NOMO-1 treated with DMSO at 0.1 percent for 48 hours (cell line): ENCODE measurements at regions not wholly inside any gene's neighbourhood (a gene's known extent, or its start where the extent isn't known, plus 50 kb on each side); places are given as distances from the start of the nearest gene placed in this dataset.
"Not testable (repeated sequence)": the region's sequence is repeated elsewhere in the genome, so short reads cannot be mapped to it uniquely, and the experiment has no call there.

Experiments used
- DNase-seq: peaks from one replicate; lab custom pipeline; 2025; ENCODE audit not compliant: unreplicated experiment; lab: John Stamatoyannopoulos, UW

DNA sequence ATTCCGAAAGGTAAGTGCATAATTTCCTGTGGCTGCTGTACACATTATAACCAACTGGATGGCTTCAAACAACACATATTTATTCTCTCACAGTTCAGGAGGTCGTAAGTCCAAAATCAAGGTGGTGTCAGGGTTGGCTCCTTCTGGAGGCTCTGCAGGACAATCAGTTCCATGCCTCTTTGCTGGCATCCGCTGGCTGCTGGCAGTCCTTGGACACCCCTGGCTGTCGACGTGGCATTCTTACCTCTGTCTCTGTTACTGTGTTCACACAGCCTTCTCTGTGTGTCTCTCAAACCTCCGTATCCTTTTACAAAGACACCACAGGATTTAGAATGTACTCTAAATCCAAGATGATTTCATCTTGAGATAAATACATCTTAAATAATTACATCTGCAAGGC, 398.8 kb upstream of the ATP10A start:
- no peak for DNase-seq

DNA sequence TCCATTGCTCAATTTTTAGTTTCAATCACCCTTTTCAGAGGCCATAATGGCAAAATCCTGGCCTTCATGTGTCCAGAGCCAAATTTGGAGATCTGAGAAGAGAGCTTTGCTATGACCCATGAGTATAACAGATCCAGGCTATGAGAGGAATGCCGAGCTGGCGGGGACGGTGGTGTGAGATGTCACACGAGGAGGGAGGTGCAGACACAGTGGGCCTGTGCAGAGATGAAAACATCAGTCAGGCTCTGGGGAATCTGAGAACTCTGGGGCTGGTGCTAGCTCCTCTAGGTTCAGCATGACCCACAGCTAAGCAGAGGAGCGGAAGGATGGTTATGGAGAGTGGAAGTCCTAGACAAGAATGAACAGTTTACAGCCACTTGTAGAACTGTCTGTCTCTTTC, 398.3 kb upstream of the ATP10A start:
- DNase-seq: no peak

GRCh38 chr15:26260517-26261133, 397.5 kb upstream of the ATP10A start:
- no peak for DNase-seq

DNA sequence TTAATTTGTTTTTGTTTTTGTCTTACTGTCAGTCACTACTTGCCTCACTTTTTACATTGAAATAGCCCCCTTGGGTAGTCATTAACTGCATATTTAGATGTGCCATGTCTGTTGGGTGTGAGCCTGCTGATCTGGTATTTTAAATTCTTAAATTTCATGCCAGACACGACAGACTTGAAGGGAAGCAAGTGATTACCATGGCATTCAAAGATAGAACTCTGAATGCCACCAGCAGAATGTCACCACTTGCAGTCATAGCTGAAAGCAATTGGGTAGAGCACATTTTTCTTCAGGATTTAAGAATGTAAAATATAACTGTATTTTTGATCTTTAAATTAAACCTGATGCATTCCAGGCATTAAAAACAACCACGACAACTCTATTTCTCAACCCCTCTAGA, 396.5 kb upstream of the ATP10A start:
- DNase-seq: no peak

DNA sequence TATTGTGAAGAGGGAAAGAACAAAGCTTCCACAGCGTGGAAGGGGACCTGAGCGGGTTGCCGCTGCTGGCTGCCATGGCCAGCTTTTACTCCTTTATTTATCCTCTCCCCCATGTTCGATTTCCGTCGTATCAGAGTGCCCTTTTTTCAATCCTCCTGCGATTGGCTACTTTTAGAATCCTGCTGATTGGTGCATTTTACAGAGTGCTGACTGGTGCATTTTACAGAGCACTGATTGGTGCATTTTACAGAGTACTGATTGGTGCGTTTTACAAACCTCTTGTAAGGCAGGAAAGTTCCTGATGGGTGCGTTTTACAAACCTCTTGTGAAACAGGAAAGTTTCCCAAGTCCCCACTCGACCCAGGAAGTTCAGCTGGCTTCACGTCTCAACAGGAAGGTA, 381.7 kb upstream of the ATP10A start:
- not testable (repeated sequence) for DNase-seq

- no peak for DNase-seq
Observed at GRCh38 chr15:26243382-26243781, 380.3 kb upstream of the ATP10A start.

DNA sequence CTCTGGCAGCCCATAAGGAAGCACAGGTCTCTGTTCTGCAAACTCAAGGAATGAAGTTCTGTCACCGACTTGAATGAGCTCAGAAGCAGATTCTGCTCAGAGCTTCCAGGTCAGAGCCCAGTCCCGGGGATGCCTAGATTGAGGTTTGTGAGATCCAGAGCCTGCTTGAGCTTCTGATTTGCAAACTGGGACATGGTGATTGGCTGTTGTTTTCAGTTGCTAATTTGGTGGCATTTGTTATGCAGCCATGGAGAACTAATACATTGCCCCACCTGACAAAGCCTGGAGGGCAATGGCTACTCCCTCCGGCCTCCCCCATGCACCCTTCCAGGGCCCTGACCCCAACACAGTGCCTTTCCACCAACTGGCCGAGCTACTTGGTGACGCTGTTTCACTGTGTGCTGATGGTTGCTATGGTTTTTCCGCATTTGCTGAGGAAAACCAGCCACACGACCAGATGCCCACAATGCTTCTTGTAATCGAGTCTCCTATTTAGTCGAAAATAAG, 379.5 kb upstream of the ATP10A start:
- no peak for DNase-seq

GRCh38 chr15:26235864-26236263, 372.7 kb upstream of the ATP10A start:
- DNase-seq: no peak

DNA sequence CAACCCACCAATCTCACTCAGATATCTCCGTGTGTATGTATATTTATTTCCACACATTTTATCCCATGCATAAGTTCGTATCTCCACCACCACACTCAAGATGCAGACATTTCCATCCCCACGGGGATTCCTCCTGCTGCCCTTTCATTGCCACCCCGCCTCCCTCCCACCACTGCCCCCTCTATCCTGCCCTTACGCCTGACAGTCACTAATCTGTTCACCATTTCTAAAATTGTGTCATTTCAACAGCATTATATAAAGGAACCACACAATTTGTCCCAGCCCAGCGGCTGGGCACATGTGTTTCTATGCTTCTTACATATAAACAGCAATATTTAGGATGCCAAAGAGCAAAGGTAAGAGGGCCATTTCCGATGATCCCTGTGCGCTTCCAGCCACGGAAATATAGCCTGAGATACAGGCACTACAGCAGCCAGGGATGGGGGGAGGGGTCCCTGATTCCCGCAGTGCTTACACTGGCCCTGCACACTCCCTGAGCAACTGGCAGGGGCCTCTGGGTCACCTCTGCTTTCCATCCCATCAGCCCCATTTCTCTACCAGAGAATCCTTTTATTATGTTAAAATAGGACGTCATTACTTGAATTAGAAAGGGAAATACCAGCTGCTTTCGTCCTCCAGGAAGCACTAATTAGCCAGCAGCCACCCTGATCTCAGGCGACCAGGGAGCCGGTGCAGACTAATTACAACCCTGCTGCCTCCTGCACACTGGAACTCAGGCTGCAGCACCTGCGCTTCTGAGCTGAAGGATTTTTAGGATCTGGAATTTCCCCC, 372.0 kb upstream of the ATP10A start:
- DNase-seq: no peak

GRCh38 chr15:26232691-26233090, 369.6 kb upstream of the ATP10A start:
- DNase-seq: no peak

DNA sequence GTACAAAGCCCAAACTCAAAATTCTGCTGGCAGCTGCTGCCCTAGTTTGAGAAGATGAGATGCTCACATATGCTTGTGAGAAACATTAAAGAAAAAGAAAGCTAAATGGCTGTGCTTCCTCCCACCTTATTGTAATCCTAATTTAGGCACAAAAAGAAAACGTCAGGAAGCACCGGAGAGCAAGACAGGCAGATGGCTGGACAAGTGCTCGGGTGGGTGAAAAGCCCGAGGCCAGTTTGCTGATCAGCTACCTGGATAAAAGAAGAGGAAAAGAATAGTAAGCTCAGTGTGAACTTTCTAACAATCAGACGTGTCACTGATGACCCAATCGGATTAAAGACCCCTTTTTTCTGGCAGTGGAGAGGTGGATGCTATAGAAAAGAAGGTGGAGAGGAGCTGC, 368.0 kb upstream of the ATP10A start:
- no peak for DNase-seq

DNA sequence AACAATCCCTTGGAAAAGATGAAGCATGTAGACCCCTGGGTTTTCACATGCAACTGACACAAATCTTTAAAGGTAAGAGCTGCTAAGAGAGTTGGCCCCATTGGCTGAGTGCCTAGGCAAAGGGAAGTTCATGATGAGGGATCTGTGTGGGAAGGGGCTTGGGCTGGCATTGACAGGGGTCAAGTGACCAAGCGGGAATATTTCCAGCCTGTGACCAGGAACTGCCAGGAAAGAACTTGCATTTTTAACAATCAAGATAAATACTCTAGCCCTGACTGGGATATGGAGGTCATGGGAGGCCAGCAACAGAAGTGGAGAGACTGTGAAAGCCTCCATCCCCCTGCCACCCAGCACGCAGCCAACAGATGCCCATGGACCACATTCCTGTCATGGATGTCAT, 361.1 kb upstream of the ATP10A start:
- DNase-seq: no peak

DNA sequence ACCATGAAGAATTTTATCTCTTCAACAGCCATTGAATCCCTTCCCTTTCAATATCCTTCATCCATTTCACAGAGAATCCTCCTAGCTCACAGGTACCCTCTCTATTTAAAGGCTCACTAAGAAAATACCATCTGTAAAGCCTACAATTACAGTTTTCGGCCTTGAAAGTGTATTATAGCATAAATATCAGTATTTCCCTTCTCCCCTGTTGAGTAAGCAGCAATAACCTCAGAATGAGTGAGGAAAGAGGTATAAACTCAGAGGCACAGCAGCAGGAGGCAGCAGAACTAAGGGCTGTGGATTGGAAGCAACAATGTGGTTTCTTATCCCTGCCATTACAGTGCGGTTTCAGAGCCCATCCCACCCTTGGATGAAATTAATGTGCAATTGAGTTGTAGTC, 360.6 kb upstream of the ATP10A start:
- DNase-seq: no peak

DNA sequence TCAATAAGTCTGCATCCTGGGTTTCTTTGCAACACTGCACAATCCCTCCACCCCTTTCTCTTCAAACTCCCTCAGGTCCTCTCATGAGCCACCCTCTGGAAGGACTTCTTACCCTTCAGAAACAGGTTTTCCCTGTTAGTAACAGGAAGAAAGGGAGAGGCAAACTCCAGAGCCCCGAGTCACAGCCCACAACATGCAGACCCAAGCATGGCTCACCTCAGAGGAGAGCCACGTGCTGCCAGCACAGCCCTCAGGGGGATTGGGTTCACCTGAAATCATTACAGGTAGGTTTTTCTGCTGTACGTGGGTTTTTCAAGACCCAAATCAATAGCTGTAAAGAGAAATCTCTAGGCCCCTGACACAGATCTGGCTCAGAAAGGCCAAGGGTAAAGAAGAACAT, 359.7 kb upstream of the ATP10A start:
- no peak for DNase-seq

DNA sequence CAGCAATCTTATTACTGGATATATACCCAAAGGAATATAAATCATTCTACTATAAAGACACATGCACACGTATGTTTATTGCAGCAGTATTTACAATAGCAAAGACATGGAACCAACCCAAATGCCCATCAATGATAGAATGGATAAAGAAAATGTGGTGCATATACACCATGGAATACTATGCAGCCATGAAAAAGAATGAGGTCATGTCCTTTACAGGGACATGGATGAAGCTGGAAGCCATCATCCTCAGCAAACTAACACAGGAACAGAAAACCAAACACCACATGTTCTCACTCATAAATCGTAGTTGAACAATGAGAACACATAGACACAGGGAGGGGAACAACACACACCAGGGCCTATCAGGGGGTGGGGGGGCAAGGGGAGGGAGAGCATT, 353.9 kb upstream of the ATP10A start:
- DNase-seq: not testable (repeated sequence)

DNA sequence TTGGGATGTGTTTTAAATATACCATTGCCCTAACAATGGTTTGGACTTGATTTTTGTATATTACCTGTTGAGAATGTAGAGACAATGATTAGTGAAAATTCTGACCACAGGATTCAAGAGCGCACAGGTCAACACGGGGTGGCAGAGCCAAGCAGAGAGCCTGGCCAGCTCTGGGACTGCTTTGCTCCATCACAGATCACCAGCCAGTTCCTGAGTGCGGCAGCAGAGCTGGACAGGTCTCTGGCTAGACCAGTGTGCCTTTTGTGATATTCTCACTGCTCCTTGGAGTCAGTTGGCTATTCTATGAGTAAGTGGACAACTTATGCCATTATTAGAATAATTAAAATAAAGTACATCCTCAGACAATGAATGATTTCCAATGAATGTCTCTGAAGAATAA, 351.2 kb upstream of the ATP10A start:
- DNase-seq: no peak

GRCh38 chr15:26213427-26213826, 350.3 kb upstream of the ATP10A start:
- DNase-seq: no peak

DNA sequence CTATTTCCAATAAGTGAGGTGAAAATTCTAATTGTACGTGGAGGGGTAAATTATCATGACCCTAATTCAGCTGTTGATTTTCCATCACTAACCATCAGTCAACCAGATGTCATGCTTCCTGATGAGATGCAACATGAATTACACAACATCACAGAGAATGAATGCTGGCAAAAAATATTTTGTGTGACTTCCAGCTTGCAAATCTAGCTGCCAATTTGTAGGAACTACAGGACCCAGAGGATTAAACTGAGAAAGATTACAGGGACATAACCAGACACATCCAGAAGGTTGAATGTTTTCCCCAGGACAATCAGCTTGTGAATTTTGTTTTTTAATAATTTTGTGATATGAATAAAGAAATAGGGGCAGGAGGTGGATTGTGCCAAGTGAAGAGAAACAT, 349.0 kb upstream of the ATP10A start:
- no peak for DNase-seq

DNA sequence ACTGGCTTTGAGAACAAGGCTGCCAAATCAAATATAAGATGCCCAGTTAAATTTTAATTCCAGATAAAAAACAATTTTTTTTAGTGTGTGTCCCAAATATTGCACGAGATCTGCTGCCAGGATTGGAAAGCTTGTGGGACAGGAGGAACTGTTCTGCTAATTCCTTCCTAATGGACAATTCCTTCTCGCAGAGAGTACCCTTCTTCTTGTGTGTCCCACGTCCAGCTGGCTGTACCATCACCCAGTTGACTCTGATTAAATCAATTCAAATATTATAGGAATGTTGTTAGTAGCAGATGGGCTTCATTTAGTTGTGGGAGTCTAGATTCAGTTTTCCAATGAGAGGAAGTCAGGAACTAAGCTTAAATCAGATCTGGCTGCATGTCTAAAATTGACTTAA, 347.9 kb upstream of the ATP10A start:
- no peak for DNase-seq

- no peak for DNase-seq
Observed at GRCh38 chr15:26201177-26201858, 338.2 kb upstream of the ATP10A start.

- DNase-seq: no peak
Observed at GRCh38 chr15:26200427-26200826, 337.3 kb upstream of the ATP10A start.

DNA sequence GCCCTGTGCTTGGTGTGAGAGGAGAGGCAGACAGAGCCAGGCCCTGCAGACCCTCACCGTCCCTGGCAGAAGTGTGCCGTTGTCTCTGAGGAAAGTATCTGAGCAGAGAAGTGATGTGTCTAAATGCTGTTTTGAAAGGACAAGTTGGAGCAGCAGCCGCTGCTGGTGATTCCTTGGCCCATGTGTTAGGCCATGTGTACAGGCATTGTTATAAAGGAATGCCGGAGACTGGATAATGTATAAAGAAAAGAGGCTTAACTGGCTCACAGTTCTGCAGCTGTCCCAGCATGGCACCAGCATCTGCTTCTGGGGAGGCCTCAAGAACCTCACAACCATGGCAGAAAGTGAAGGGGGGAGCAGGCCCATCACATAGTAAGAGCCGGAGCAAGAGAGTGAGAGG, 334.6 kb upstream of the ATP10A start:
- no peak for DNase-seq
